Astrocyte of the spinal cord (primary cell): ENCODE measurements at regions not wholly inside any gene's neighbourhood (a gene's known extent, or its start where the extent isn't known, plus 50 kb on each side); places are given as distances from the start of the nearest gene placed in this dataset.
"Not testable (repeated sequence)": the region's sequence is repeated elsewhere in the genome, so short reads cannot be mapped to it uniquely, and the experiment has no call there.

Source experiments
- DNase-seq: peaks from one replicate; pipeline ENCODE4 v3.0.0; 2011; ENCODE audit warnings: low read depth, low spot score
- H3K4me3 ChIP-seq: 2 replicates; pipeline ENCODE4 v1.5.1; 2011; ENCODE audit warnings: low read depth, mild to moderate bottlenecking, low read length, moderate library complexity
- in situ Hi-C: cut with HindIII; loops from 2 replicates; pipeline ENCODE4 v1.10.0; 2017; ENCODE audit warnings: low sequenced_read_pairs
- TF ChIP-seq, protein P1 (sequence below): IDR thresholded peaks from 2 replicates; pipeline ENCODE4 v1.5.1; 2012; ENCODE audit warnings: low read depth, mild to moderate bottlenecking, low read length, inconsistent platforms

DNA sequence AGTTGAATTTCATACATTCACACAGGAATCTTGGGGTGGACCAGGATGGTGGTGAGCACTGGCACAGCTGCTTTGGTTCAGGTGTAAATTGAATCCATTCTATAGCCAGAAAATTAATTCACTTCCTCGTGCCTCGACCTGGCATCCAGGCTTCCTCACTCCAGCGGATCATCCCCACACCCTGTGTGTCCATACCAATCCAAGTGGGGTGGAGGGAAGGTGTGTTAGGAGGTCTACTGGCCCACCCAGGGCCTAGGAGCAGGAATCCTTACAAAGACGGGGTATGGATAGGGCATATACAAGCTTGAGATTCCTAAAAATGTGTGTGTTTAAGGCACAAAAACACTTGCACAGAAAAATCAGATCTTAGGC is 81.8 kb upstream of the SLC24A3 start:
- no peak for DNase-seq
- in situ Hi-C loops = no loop called here
- TF ChIP-seq, protein P1, sequence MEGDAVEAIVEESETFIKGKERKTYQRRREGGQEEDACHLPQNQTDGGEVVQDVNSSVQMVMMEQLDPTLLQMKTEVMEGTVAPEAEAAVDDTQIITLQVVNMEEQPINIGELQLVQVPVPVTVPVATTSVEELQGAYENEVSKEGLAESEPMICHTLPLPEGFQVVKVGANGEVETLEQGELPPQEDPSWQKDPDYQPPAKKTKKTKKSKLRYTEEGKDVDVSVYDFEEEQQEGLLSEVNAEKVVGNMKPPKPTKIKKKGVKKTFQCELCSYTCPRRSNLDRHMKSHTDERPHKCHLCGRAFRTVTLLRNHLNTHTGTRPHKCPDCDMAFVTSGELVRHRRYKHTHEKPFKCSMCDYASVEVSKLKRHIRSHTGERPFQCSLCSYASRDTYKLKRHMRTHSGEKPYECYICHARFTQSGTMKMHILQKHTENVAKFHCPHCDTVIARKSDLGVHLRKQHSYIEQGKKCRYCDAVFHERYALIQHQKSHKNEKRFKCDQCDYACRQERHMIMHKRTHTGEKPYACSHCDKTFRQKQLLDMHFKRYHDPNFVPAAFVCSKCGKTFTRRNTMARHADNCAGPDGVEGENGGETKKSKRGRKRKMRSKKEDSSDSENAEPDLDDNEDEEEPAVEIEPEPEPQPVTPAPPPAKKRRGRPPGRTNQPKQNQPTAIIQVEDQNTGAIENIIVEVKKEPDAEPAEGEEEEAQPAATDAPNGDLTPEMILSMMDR = no peak
- no peak overlapping the region for H3K4me3 ChIP-seq

DNA sequence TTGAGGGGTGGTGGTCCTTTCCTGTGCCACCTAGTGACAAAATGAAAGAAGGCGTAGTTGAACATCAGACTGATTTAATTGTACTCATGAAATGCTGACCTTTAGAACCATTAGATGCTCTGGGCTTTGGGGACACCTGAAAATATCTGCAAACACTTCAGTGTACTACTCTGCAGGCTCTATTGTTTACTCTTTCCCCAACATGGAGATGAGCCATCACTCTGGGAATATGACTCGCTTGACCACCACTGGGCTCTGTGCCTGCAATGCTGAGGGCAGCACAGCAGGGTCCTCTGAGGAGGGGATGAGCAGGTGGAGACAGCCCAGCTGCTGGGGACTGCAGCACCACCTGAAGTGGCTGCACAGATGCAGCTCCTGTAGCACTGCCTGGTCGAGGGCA is 74.8 kb upstream of the SLC24A3 start:
- in situ Hi-C loops = no loop called here
- DNase-seq = no peak
- no peak overlapping the region for H3K4me3 ChIP-seq
- TF ChIP-seq, protein P1 = no peak

DNA sequence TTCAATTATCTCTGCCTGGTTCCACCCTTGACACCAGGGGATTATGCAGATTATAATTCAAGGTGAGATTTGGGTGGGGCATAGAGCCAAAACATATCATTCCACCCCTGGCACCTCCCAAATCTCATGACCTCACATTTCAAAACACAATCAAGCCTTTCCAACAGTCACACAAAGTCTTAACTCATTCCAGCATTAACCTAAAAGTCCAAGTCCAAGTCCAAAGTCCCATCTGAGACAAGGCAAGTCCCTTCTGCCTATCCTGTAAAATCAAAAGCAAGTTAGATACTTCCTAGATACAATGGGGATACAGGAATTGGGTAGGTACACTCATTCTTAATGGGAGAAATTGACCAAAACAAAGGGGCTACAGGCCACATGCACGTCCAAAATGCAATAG is 73.7 kb upstream of the SLC24A3 start:
- TF ChIP-seq, protein P1 = no peak
- no peak for DNase-seq
- H3K4me3 ChIP-seq = no peak overlapping the region
- in situ Hi-C loops = no loop called here

DNA sequence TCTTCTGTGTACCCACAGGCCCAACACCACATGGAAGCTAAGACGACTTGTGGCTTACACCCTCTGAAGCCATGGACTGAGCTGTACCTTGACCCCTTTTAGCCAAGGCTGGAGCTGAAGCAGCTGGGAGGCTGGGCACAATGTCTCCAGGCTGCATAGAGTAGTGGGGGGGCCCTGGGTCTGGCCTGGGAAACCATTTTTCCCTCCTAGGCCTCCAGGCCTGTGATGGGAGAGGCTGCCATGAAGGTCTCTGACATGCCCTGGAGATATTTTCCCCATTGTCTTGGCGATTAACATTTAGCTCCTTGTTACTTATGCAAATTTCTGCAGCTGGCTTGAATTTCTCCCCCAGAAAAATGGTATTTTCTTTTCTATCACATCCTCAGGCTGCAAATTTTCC is 72.9 kb upstream of the SLC24A3 start:
- in situ Hi-C loops, H3K4me3 ChIP-seq, DNase-seq: not testable (repeated sequence)

DNA sequence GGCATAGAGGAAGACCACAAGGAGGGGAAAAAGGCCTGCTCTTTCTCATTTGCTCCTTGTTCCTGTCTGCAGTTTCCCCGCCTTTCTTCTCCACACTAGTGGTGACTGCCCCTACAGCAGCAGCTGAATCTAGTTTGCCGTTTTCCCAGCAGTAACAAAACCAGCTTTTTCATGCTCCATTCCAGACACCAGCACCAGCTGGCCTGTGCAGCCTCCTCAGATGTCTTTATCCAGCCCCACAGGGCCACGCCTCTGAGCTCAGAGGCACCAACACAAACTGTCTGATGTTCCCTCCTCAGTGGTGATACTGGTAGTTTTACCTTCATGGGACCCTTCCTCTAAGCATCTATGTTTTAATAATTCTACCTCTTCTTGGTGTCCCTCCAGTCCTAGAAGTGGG is 70.4 kb upstream of the SLC24A3 start:
- no peak for DNase-seq
- in situ Hi-C loops = no loop called here
- H3K4me3 ChIP-seq = no peak overlapping the region
- TF ChIP-seq, protein P1 = no peak

DNA sequence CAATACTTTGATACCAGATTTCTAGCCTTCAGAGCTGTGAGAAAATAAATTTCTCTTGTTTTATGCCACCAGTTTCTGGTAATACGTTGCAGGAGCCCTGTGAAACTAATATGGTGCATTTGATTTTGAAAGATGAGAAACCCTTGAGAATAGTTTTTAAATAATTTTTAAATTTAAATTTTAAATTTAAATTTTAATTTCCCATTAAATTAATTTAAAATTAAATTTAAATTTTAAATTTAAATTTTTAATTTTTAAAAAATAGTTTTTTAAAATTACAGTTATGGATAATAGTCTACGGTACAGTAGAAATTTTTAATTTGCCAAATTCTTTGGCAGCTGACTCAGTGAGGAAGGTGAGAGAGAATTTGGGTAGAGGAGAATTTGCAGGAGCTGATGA is 68.6 kb upstream of the SLC24A3 start:
- H3K4me3 ChIP-seq = no peak overlapping the region
- TF ChIP-seq, protein P1 = no peak
- in situ Hi-C loops = no loop called here
- no peak for DNase-seq

DNA sequence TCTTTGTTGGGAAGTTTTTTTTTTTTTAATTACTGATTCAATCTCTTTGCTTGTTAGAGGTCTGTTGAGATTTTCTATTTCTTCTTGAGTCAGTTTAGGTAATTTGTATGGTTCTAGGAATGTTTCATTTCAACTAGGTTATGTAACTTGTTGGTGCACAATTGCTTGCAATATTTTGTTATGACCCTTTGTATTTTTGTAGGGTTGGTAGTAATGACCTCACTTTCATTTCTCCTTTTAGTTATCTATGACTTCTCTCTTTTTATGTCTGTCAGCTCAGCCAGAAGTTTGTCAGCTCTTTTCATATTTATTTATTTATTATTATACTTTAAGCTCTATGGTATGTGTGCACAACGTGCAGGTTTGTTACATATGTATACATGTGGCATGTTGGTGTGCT is 51.1 kb upstream of the SLC24A3 start:
- in situ Hi-C loops = no loop called here
- TF ChIP-seq, protein P1 = no peak
- no peak overlapping the region for H3K4me3 ChIP-seq
- DNase-seq = no peak
